CD4-positive, alpha-beta T cell treated with Interleukin-17A for 1 hour (primary cell): ENCODE measurements at regions not wholly inside any gene's neighbourhood (a gene's known extent, or its start where the extent isn't known, plus 50 kb on each side); places are given as distances from the start of the nearest gene placed in this dataset.

Experiments
- DNase-seq: peaks from one replicate; pipeline ENCODE4 v3.0.0-alpha.2; 2020

DNA sequence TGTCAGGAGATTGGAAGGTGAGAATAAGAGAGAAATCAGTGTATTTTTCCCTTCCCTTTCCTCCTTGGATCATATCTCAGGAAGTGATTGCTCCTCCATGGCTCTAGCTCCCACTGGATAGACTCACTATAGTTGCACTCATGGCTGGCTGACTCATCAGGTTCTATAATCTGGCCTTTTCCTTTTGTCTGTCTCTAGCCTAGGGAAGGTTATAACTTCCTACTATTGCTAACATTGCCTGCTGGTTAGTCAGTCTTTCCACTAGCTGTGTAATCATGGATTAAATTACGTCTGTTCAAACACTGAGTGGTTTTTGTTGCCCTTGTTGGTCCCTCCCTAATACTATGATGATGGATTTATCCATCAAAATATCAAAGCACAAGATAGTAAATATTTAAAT, 195.5 kb upstream of the VEGFC start:
- DNase-seq = no peak

DNA sequence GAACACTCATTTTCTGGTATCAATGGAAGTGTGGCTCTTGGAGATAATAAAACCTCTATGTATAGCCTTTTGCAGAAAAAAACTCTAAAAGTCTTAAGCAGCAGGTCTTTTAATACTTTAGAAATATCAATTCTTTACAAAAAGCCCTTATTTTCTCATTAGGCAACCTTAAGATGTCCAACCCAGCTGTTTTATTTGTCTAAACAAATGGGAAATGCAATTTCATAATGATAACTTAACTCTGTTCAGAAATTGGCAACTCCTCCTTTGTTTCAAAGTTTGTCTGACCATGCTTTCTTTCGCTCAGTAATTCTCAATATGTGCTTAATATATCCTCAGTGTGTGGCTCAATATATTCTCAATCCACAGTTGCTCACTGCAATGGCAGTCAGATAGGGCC, 196.5 kb upstream of the VEGFC start:
- no peak for DNase-seq

GRCh38 chr4:176999935-177000543, 207.3 kb upstream of the VEGFC start:
- no peak for DNase-seq

- DNase-seq = no peak
Observed at GRCh38 chr4:177001271-177002175, 208.8 kb upstream of the VEGFC start.

DNA sequence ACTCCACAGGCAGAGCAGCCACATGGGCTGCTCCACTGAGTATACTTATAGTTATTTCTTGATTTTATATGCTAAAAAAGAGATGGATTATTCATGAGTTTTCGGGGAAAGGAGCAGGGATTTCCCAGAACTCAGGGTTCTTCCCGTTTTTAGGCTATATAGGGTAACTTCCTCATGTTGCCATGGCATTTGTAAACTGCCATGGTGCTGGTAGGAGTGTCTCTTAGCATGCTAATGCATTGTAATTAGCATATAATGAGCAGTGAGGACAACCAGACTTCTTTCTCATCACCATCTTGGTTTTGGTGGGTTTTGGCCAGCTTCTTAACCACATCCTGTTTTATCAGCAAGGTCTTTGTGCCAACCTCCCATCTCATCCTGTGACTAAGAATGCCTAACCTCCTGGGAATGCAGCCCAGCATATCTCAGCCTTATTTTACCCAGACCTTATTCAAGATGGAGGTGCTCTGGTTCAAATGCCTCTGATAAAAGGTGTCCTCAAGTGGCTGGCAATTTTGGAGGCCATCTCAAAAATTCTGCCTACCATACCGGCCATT, 213.0 kb upstream of the VEGFC start:
- no peak for DNase-seq

- no peak for DNase-seq
Observed at GRCh38 chr4:177006331-177006730, 213.6 kb upstream of the VEGFC start.

DNA sequence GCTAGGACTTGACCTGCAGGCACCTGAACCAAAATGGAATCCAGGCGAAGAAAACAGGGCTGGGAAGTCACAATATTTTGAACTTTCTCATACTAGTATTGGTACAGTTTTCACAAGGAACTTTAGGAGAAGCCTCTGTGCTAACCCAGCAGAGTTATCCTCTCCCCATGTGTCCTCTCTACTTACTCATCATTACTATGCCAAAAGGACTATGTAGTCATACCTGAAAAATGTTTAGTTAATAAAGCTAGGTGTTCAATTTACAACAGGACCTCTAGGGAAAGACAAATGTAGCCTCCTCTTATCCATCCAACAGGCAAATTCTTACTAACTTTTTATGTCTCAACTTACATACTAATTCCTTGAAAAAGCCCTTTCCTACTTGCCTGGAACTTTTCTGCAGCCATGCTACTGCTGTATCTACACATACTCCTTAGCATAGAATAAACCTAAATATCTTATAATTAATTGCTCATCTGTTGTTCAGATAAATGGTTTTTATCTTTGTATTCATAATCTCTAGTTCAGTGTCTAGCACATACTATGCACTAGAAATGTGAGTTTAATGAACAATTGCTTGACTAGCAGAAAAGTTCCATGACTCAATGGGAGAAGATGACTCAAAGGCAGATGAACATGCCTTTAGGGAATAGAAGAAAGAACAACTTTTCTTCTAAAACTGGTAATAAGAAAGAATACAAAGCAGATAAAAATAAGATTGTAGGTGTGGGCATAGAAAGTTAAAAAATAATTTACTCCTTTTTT, 215.5 kb upstream of the VEGFC start:
- no peak for DNase-seq

- no peak for DNase-seq
Observed at GRCh38 chr4:177008836-177009501, 216.2 kb upstream of the VEGFC start.

DNA sequence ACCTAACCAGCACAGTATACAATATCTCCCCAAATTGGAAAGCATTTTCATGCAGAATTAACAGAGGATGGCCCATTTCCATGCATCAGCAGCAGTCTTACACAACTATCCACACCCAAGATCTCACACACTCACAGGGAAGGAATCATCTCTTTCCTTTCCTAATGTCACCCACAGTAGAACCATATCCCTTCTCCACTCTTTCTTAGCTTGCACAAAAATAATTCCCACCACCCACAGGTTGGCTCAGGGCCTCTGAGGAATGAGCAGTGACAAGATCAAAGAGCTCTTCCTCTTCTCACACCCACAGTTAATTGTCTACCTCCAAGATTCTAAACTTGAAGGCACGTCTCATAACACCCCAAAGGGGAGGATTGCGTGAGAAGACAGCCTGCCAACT, 217.7 kb upstream of the VEGFC start:
- DNase-seq = no peak

DNA sequence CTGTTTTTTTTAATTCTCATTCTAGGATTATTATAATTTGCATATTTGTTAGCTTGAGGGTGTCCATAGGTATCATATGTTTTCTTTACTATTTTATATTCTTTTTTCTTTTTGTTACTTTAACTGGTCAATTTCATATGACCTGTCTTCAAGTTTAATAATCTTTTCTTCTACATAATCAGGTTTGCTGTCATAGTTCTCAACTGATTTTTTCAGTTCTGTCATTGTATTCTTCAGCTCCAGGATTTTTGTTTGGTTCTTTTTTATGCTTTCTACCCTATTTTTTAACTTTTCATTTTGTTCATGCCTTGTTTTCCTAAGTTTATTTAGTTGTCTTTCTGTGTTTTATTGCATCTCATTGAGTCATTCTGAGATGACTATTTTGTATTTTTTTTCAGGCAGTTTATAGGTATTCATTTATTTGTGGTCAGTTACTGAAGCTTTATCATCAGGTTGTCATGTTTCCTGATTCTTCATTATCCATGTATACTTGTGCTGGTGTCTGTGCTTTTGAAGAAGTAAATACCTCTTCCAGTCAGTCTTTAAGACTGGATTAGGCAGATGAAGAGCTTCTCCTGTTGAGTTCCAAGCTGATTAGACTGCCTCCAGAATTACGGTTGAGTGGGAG, 220.3 kb upstream of the VEGFC start:
- no peak for DNase-seq

- no peak for DNase-seq
Observed at GRCh38 chr4:177016541-177017141, 223.9 kb upstream of the VEGFC start.

DNA sequence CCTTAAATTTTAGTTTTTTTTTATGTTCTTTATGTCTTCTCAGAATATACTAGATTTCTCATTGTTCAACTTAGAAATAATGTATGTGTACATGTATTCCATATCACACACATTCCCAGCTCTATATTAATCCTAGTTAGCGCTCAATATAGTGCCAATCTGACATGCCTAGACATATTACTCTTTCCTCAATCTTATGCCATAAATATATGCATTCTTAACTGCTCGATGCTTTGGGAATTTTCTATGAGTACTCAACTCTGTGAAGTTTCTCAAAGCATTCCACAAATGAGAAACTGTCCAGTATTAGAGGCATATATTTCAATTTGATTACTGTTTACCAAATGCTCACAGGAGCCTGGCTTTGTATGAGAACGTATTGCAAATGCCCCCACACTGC, 231.2 kb upstream of the VEGFC start:
- DNase-seq = no peak

DNA sequence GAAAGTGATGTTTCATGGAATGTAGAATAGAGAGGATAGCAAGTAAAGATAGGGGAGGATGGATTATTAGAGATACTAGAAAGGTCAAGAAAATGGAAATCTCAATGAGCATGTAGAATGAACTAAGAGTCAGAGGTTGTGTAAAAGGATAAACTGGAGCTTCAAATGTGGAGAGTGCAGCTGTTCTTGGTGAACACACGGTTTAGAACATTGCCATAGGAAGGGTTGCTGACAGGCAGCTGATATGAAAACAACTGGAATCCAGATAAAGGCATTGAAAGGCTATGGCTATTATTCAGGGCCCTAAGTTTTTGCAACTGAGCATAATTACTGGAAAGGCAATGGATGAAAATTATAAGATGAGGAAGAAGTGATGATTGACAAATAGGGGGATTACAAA, 239.6 kb upstream of the VEGFC start:
- DNase-seq = no peak

DNA sequence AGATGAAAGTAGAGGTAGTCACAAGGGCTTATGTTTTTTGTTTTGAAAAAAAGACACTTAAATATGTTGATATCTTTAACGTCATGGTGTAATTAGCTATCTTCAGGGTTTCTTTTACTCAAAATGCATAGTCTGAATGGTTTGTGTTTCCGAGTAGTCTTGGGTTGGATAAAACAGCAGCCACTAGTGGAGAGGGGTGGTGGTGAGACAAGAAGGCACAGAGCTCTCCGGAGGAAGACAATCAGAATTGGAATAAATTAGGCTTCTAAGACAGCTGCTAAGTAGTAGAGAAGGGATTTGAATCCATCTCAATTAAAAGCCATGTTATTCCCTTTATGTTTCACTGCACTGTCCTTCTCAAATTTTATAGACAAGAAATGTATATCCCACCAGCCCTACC, 240.4 kb upstream of the VEGFC start:
- DNase-seq = no peak

- DNase-seq = no peak
Observed at GRCh38 chr4:177033632-177034031, 240.9 kb upstream of the VEGFC start.

DNA sequence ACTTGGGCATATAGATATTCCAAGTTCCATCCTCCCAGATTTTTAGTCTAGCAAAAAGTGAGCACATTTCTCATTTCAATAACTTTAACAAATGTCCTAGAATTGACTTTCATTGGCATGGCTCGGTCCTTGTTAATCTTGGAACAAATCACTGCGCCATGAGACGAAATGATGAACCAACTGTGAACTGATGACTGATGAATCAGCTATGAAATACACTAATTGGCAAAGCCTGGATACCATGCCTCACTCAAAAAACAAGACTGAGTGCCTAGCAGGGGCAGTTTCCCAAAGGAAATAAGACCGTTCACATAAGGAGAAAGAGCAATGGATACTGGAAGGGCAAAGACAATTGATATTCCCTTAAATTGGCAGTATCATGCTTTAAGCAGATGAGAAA, 248.6 kb upstream of the VEGFC start:
- DNase-seq = no peak

DNA sequence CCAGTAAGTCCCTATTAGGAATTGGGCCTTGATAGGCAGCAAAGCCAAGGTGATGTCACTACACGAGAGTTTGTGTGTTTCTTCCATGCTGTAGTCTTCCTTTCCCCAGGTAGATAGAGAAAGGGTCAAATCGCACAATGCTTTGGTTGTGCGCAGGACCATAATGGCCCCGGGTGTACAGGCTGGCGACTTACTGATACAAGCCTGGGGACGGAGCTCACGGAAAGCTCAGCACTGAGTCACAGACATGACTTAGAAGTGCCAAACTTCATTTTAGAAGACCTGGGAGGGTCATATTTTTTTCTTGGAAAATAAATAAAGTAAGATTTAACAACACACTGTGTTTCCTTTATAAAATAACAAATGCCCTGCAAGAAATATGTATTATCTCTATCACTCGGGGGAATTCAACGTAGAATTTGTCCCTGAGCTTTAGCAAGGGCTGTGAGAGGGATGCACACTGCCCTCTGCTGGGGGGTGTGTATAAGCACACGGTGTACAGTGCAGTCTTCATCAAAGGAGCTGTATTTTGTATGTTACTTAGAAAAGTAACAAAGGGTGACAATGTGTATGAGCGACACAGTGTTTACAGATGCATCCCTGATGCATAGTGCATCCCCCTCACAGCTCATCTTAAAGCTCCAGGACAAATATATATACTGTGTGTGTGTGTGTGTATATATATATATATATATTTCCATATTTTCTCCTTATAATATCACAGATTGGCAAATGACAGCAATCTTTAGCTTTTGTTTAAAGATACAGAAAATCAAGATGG, 254.5 kb upstream of the VEGFC start:
- DNase-seq = peak; percentile 40

GRCh38 chr4:177047851-177048174, 255.1 kb upstream of the VEGFC start:
- no peak for DNase-seq

- peak; percentile 29 for DNase-seq
Observed at GRCh38 chr4:177051473-177052060, 258.1 kb upstream of the NEIL3 start.

DNA sequence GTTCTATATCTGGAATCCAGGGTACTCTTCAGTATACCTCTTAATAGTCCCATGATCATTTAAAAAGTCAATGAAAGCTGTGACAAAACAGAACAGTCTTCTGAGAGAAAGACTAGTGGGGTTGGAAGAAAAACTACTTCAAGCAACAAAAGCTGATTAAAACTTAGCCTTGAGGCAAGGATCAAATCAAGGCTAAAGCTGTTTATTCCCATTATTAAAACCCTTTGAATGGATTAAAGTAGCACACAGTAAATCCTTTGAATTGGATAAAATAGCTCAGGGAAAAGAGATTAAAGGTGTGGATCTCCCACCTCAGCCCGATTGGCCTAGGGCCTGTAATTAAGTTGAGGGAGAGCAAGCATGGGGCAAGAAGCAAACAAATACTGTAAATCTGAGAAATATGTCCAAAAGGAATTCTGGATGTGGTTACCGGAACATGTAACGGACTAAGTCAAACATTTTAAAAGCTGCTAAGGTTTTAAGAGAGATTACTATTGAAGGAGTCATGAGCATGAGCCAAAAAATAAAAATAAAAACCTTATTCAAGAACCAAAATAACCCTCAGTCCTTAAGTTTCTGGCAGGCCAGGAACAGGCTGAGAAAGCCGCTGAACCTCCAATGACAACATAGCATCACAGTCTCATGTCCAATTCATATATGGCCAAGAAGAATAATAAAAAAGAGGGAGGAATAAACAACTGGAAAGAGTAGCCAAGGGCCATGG, 257.3 kb upstream of the NEIL3 start:
- no peak for DNase-seq
